Left renal cortex interstitium (tissue), 4 donors: ENCODE measurements at regions not wholly inside any gene's neighbourhood (a gene's known extent, or its start where the extent isn't known, plus 50 kb on each side); places are given as distances from the start of the nearest gene placed in this dataset.
A peak's percentile ranks its signal among the peaks of the same experiment; 100 is the strongest.
"Not testable (repeated sequence)": the region's sequence is repeated elsewhere in the genome, so short reads cannot be mapped to it uniquely, and the experiment has no call there.

ENCODE experiments used
- DNase-seq, 4 donors: peaks; one replicate each; pipeline ENCODE4 v3.0.0-alpha.2; 2013; ENCODE audit warnings: low read depth in 4 of 4, low spot score in 2 of 4, missing footprints in 1 of 4

DNA sequence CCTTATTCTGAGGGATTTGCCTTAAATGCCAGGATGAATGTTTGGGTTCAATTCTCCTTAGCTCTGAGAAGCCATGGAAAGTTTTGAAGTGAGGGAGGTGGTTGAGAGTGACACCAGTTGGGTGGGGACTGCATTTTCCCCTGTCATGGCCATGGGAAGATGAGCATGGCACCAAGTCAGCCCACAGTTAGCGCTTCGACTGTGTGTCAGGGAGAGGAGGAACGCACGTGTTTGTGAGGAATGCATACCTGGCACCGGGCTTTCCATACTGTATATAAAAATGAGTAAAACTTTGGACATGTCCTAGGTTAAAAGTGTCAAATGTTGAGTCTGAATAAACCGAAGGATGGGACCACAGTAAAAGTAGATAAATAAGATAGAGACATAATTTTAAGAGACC lies 187.5 kb upstream of the KL start:
- DNase-seq: no peak

GRCh38 chr13:32829269-32829668 lies 187.0 kb upstream of the KL start:
- no peak for DNase-seq

GRCh38 chr13:32829676-32830335 lies 186.4 kb upstream of the KL start:
- no peak for DNase-seq

GRCh38 chr13:32830336-32831031 lies 185.7 kb upstream of the KL start:
- DNase-seq: no peak

DNA sequence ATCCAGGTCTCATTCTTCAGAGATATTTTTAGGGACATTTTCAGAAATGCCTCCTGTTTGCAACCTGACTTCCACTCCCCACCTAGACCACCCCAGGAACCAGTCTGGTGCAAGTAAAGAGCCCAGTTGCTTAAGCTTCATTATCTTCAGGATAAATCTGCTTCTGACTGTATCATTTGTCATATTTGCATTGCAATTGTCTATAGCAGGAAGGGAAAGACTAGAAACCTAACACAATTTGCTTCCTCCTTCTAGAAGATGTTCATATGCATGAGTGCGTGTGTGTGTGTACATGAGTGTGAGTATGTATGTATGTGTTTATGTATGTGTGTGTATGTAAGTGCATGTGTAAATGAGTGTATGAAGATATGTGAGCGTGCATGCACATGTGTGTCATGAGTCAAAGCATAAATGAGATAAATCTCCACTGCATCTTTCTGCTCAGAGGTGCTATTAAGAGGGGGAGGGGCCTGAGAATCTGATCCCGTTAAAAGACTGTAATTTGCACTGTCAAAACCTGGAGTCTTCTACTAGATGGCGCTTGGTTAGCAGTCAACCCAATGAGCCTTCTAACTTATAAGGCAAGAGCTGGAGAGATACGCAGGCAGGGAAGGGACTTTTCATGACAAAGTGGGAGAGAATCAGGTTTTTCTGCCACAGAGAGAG lies 178.8 kb upstream of the KL start:
- DNase-seq: no peak

DNA sequence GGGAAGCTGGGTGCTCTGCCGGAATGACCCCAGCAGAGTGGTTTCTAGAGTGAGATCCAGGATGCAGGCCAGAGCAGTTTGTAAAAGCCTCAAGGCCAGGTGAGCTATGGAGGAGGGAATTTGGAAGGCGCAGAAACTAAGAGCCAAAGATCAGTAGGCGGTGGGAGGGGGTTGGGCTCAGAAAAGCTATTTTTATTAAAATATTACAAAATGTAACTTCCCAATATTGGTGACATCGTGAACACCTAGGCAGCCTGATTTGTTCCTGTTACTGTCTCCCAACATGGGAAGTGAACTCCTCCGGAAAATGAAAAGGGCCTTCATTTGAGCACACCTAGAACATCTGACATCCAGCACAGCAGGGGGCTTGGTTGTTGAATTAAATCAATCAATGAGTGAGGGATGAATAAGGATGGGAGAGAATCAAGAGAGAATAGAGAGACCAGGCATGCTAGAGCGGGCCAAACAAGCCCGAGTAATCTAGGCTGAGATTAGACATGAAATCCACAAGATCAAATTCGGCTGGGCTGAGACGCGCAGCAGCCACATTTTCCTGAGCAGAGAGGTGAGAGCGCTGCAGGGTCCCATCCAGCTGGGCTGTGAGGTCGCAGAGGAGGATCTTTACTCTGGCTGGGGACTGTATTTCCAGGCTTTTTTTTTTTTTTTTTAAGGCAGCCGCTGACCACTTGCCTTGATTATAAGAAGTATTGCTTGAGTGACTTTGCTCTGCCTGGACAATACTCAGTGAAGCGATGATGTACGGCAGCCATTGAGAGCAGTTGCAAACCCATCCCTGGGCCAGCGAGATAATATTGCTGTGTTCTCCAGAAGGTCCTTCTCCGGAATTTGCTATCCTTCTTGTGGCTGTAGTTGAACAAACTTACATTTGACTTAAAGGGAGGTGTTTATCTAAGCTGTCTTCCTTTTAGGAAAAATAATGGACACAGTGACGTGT lies 178.0 kb upstream of the KL start:
- DNase-seq: no peak

GRCh38 chr13:32838945-32839344 lies 177.3 kb upstream of the KL start:
- DNase-seq: peak; percentile 59 to 82 (median 76)

DNA sequence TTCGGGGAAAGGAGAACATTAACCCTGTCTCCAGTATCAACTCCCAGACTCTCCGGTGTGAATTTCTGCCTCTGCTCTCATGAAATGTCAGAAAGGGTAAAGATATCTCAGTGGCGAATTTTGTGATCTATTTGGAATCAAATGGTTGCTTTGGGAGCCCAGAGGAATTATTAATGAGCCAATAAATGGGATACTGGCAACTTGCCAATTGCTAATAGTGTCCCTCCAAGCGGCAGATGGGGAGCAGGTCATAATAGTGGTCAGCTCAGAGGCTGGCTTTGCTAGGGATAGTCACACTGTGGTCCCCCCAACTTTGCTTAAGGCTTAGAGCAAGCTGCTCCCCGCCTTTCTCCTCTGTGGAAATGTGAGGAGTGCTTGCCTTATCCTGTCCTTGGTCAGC lies 176.1 kb upstream of the KL start:
- DNase-seq: no peak

GRCh38 chr13:32840989-32841713 lies 175.1 kb upstream of the KL start:
- DNase-seq: no peak

DNA sequence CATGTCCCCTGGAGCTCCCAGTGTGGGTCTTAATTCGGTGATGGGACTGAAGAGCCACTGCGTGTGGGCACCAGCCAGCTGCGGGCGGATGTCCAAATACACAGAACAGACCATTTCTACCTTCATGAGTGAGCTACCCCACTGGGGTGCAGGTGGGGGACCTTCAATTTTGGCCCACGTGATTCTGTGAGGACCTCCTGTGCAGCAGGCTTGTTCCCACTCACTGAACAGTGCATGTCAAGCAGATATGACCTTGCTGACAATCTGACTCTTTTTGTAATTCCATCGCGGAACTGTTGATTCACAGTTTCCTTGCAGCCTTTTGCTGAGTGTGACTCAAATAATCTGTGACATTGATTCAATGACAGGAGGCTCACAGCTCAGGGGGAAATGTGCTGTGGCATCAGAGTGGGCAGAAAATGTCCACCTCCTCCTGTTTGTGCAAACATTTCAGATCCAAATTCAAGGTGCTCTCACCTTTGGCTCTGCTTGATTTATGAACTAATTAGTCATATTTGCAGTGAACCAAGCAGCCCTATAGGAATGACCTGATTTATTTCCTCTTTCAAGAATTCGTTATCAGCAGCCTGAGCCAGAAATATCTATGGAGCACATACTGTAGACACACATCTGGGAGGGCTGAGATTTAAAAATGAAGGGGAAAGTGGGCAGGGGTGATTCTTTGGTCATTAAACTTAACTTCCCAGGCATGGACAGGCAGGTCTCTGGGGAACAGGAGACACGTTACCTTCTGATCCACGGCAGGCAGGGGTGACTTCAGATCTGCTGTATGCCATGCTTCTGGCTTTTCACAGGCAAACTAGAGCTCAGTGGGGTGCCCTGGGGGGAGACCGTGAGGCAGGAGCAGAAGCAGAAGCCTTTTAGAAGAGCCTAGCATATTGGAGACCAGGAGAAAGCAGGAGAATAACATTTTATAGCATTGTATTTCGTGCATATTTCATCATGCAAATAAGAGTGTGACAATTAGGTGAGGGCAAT lies 170.0 kb upstream of the KL start:
- DNase-seq: no peak

DNA sequence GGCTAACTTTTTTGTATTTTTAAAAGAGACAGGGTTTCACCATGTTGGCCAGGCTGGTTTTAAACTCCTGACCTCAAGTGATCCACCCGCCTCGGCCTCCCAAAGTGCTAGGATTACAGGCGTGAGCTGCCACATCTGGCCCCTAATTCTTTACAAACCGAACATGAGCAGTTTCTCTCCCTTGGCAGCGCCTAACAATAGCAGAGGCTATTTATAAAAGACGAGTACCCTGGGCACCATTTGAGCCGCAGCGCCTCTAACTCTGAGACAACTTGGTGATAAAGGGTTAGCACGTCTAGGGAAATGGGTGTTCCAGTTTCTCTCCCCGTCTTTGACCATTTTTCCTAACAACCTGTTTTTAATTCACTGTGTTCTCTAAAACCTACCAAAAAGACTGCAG lies 168.2 kb upstream of the KL start:
- DNase-seq: not testable (repeated sequence)

GRCh38 chr13:32849369-32849768 lies 166.9 kb upstream of the KL start:
- no peak for DNase-seq

DNA sequence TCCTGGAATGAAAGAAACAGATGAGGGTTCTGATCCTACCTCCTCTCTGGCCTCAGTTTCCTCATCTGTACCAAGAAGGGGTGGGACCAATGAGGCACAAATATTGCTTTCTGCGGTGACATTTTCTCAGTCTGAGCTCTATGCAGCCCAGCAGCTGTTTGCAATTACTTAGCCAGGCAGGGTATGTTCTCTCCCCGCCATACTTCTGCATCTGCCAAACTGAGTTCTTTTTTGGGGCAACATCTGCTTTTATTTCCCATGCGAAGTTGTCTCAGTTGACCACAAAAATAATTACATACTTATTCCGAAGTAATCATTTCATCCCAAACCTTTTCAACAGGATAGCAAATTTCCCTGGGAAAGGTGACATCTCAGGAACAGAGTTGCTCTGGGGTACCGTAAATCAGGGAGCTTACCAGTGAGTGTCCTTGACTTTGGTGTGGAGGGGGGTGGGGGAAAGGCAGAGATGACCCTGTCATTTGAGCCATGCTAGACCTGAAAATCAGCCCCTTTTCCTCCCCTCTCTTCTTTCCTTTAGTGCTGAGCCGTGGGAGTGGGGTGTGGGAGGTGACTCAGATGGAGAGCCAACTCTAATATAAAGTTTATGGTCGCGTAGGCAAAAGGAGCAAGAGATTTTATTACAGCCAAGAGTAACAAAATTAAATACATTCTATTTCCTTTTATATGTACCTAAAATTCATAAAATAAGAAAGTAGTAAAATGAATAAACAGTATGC lies 165.7 kb upstream of the KL start:
- no peak for DNase-seq

- no peak for DNase-seq
Measured at GRCh38 chr13:32851083-32852069, 164.8 kb upstream of the KL start.

- DNase-seq: no peak
Measured at GRCh38 chr13:32852526-32852925, 163.7 kb upstream of the KL start.

GRCh38 chr13:32857077-32857476 lies 159.1 kb upstream of the KL start:
- no peak for DNase-seq

DNA sequence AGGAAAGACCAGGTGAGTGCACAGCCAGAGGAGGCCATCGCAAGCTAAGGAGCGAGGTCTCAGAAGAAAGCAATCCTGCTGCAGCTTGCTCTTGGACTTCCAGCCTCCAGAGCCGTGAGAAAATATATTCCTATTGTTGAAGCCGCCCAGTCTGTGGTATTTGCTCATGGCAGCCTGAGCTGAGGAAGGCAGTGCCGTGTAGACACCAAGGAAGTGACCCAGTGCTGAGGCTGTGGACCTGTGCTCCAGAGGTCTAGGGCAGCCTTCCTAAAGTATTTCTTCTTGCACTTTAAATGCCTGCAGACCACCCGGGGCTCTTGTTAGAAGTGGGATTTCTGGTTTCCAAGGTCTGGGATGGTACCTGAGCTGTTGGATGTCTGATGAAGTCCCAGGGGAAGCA lies 158.5 kb upstream of the KL start:
- DNase-seq: no peak
